ENCODE measurements at regions not wholly inside any gene's neighbourhood (a gene's known extent, or its start where the extent isn't known, plus 50 kb on each side); places are given as distances from the start of the nearest gene placed in this dataset.

- Histone ChIP-seq H3K9me3 (ENCODE audit: low read depth, low read length) (no peaks in the 10 kb centered on the region), H3K4me2 (ENCODE audit: insufficient read depth, low read length) (no peak overlapping the region), H3K4me1 (ENCODE audit: insufficient read depth, low read length) (no peaks in the 10 kb centered on the region), H4K20me1 (ENCODE audit: insufficient read depth, low read length) (no peaks in the 10 kb centered on the region), H3K79me2 (ENCODE audit: insufficient read depth, low read length) (no peaks in the 10 kb centered on the region), H3K27me3 (ENCODE audit: insufficient read depth, low read length) (peaks cover 34% of the 10 kb centered on the region), H3K27ac (ENCODE audit: low read depth, low read length) (no peak overlapping the region), H3K36me3 (ENCODE audit: insufficient read depth, low read length) (no peaks in the 10 kb centered on the region), H2AFZ (ENCODE audit: low read length) (no peak overlapping the region), H3K4me3 (ENCODE audit: insufficient read depth, low read length) (no peak overlapping the region)
- no peak for TF ChIP-seq CTCF (IDR thresholded peaks at IDR 0.05; ENCODE audit: extremely low read depth, low read depth, low read length)
- DNase-seq (ENCODE audit: insufficient read length, low spot score, missing footprints): no peak
Observed at GRCh38 chr17:5804251-5804650, 219.9 kb upstream of the NLRP1 start.

- H3K4me3 ChIP-seq (ENCODE audit: insufficient read depth, low read length): no peak overlapping the region
- H3K9me3 ChIP-seq (ENCODE audit: low read depth, low read length): peaks cover 4% of the 10 kb centered on the region
- TF ChIP-seq CTCF (IDR thresholded peaks at IDR 0.05; ENCODE audit: extremely low read depth, low read depth, low read length): no peak
- no peaks in the 10 kb centered on the region for H4K20me1 ChIP-seq (ENCODE audit: insufficient read depth, low read length)
- DNase-seq (ENCODE audit: insufficient read length, low spot score, missing footprints): no peak
- H3K4me2 ChIP-seq (ENCODE audit: insufficient read depth, low read length): no peak overlapping the region
- no peaks in the 10 kb centered on the region for H3K4me1 ChIP-seq (ENCODE audit: insufficient read depth, low read length)
- no peaks in the 10 kb centered on the region for H3K79me2 ChIP-seq (ENCODE audit: insufficient read depth, low read length)
- no peak overlapping the region for H2AFZ ChIP-seq (ENCODE audit: low read length)
- H3K36me3 ChIP-seq (ENCODE audit: insufficient read depth, low read length): no peaks in the 10 kb centered on the region
- no peak overlapping the region for H3K27ac ChIP-seq (ENCODE audit: low read depth, low read length)
- peaks cover 17% of the 10 kb centered on the region for H3K27me3 ChIP-seq (ENCODE audit: insufficient read depth, low read length)
Observed at GRCh38 chr17:5809056-5809455, 224.7 kb upstream of the NLRP1 start.

- Histone ChIP-seq H3K36me3 (ENCODE audit: insufficient read depth, low read length) (no peaks in the 10 kb centered on the region), H3K27ac (ENCODE audit: low read depth, low read length) (no peak overlapping the region), H3K27me3 (ENCODE audit: insufficient read depth, low read length) (peaks cover 17% of the 10 kb centered on the region), H3K4me2 (ENCODE audit: insufficient read depth, low read length) (no peak overlapping the region), H3K4me3 (ENCODE audit: insufficient read depth, low read length) (no peak overlapping the region), H2AFZ (ENCODE audit: low read length) (no peak overlapping the region), H4K20me1 (ENCODE audit: insufficient read depth, low read length) (no peaks in the 10 kb centered on the region), H3K9me3 (ENCODE audit: low read depth, low read length) (peaks cover 4% of the 10 kb centered on the region), H3K79me2 (ENCODE audit: insufficient read depth, low read length) (no peaks in the 10 kb centered on the region), H3K4me1 (ENCODE audit: insufficient read depth, low read length) (no peaks in the 10 kb centered on the region)
- TF ChIP-seq CTCF (IDR thresholded peaks at IDR 0.05; ENCODE audit: extremely low read depth, low read depth, low read length): no peak
- DNase-seq (ENCODE audit: insufficient read length, low spot score, missing footprints): no peak
Observed at GRCh38 chr17:5809580-5810188, 225.4 kb upstream of the NLRP1 start.

DNA sequence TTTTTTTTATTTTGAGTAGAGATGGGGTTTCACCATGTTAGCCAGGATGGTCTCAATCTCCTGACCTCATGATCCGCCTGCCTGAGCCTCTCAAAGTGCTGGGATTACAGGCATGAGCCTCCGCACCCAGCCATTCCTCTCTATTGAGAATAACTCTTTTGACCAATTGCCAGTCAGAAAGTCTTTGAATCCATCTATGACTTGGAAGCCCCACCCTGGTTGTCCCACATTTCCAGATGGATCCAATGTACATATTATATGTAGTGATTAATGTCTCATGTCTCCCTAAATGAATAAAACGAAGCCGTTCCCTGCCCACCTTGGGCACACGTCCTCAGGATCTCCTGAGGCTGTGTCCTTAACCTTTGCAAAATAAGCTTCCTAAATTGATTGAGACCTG lies 228.3 kb upstream of the NLRP1 start:
- H4K20me1 ChIP-seq (ENCODE audit: insufficient read depth, low read length): no peaks in the 10 kb centered on the region
- H3K27ac ChIP-seq (ENCODE audit: low read depth, low read length): no peak overlapping the region
- no peaks in the 10 kb centered on the region for H3K79me2 ChIP-seq (ENCODE audit: insufficient read depth, low read length)
- H3K4me3 ChIP-seq (ENCODE audit: insufficient read depth, low read length): no peak overlapping the region
- H2AFZ ChIP-seq (ENCODE audit: low read length): no peak overlapping the region
- no peaks in the 10 kb centered on the region for H3K4me1 ChIP-seq (ENCODE audit: insufficient read depth, low read length)
- H3K27me3 ChIP-seq (ENCODE audit: insufficient read depth, low read length): peaks cover 17% of the 10 kb centered on the region
- TF ChIP-seq CTCF (IDR thresholded peaks at IDR 0.05; ENCODE audit: extremely low read depth, low read depth, low read length): no peak
- no peaks in the 10 kb centered on the region for H3K36me3 ChIP-seq (ENCODE audit: insufficient read depth, low read length)
- peaks cover 4% of the 10 kb centered on the region for H3K9me3 ChIP-seq (ENCODE audit: low read depth, low read length)
- no peak for DNase-seq (ENCODE audit: insufficient read length, low spot score, missing footprints)
- H3K4me2 ChIP-seq (ENCODE audit: insufficient read depth, low read length): no peak overlapping the region

Measured in osteoblast (primary cell).